ENCODE measurements at regions not wholly inside any gene's neighbourhood (a gene's known extent, or its start where the extent isn't known, plus 50 kb on each side); places are given as distances from the start of the nearest gene placed in this dataset.

GRCh38 chr10:111933937-111934336 lies 249.6 kb downstream of the GPAM start:
- TF ChIP-seq CTCF (IDR thresholded peaks at IDR 0.05) (no peak), EZH2 (IDR thresholded peaks at IDR 0.05; ENCODE audit: borderline replicate concordance, insufficient read depth, low read depth, low read length, poor library complexity, severe bottlenecking) (no peak)
